ENCODE measurements at regions not wholly inside any gene's neighbourhood (a gene's known extent, or its start where the extent isn't known, plus 50 kb on each side); places are given as distances from the start of the nearest gene placed in this dataset.

- no peak for DNase-seq
Observed at GRCh38 chr20:39277185-39277584, 315.0 kb downstream of the DHX35 start.

- no peak for DNase-seq
Observed at GRCh38 chr20:39270837-39271604, 308.9 kb downstream of the DHX35 start.

- DNase-seq = no peak
Observed at GRCh38 chr20:39269493-39270217, 307.5 kb downstream of the DHX35 start.

GRCh38 chr20:39268981-39269461 lies 306.9 kb downstream of the DHX35 start:
- peak; percentile 72 for DNase-seq

GRCh38 chr20:39268491-39268951 lies 306.4 kb downstream of the DHX35 start:
- DNase-seq = peak; percentile 77

- DNase-seq = no peak
Observed at GRCh38 chr20:39266989-39267388, 304.8 kb downstream of the DHX35 start.

- DNase-seq = peak; percentile 68
Observed at GRCh38 chr20:39264506-39265172, 302.5 kb downstream of the DHX35 start.

- DNase-seq = no peak
Observed at GRCh38 chr20:39263076-39263475, 300.9 kb downstream of the DHX35 start.

GRCh38 chr20:39259808-39260207 lies 297.7 kb downstream of the DHX35 start:
- DNase-seq = no peak

- no peak for DNase-seq
Observed at GRCh38 chr20:39259010-39259803, 297.1 kb downstream of the DHX35 start.

GRCh38 chr20:39258253-39258652 lies 296.1 kb downstream of the DHX35 start:
- no peak for DNase-seq

GRCh38 chr20:39253051-39253755 lies 291.1 kb downstream of the DHX35 start:
- DNase-seq = no peak

- DNase-seq = no peak
Observed at GRCh38 chr20:39252035-39252434, 289.9 kb downstream of the DHX35 start.

- no peak for DNase-seq
Observed at GRCh38 chr20:39249798-39250197, 287.7 kb downstream of the DHX35 start.

- DNase-seq = no peak
Observed at GRCh38 chr20:39248862-39249485, 286.8 kb downstream of the DHX35 start.

GRCh38 chr20:39248171-39248861 lies 286.2 kb downstream of the DHX35 start:
- no peak for DNase-seq

- no peak for DNase-seq
Observed at GRCh38 chr20:39246436-39246835, 284.3 kb downstream of the DHX35 start.

- DNase-seq = no peak
Observed at GRCh38 chr20:39245685-39246311, 283.7 kb downstream of the DHX35 start.

GRCh38 chr20:39243962-39244361 lies 281.8 kb downstream of the DHX35 start:
- DNase-seq = no peak

- DNase-seq = no peak
Observed at GRCh38 chr20:39242614-39243013, 280.5 kb downstream of the DHX35 start.

Data from femur (tissue), 1 donor.